HG03139 (cell line): ENCODE measurements at regions not wholly inside any gene's neighbourhood (a gene's known extent, or its start where the extent isn't known, plus 50 kb on each side); places are given as distances from the start of the nearest gene placed in this dataset.

Experiments
- ATAC-seq: cut with Tn5 transposase; IDR thresholded peaks from one replicate; pipeline ENCODE4 v1.9.1; 2021; ENCODE audit not compliant: unreplicated experiment

GRCh38 chr12:92468358-92469020 is 234.3 kb upstream of the PLEKHG7 start:
- ATAC-seq, result no peak

GRCh38 chr12:92467886-92468285 is 234.9 kb upstream of the PLEKHG7 start:
- no peak for ATAC-seq

GRCh38 chr12:92466391-92467305 is 236.1 kb upstream of the PLEKHG7 start:
- peak; percentile 32 for ATAC-seq

DNA sequence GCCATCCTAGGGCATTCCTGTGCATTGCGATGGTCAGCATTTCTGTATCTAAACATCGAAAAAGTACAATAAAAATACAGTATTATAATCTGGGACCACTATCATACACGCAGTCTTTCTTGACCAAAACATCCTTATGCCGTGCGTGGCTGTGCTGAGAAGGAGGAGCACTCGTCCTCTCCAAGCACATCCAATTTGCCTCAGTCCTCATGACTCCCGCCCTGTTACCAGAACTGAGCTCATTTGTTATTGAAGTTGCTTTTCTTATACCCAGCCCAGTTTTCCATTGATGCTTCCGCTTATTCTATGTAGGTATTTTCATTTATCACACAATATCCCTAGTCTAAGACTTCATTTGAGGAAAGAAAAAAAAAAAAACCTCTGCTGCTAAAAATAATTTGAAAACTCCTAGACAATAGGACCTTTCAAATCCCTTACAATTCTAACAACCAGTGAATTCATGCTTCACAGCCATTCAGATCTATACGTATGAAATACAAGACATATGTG is 236.9 kb upstream of the PLEKHG7 start:
- no peak for ATAC-seq

- no peak for ATAC-seq
Observed at GRCh38 chr12:92464911-92465310, 237.9 kb upstream of the PLEKHG7 start.

DNA sequence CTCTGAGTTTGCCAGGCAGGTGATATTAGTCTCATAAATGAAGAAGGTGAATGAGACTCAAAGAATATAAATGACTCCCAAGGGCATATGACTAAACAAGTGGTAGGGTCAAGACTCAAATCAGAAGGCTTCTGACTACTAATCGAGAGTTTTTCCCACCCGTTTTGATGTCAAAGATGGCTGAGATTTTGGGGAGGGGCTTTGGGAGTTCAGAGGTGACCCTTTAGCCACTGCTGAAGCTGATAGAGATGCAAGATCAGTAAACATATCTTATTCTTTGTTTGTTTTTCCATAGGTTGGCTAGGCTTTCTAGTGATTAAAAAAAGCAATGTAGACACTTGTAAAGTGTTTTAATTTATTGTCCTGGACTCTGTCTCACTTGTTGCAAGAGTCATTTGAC is 239.6 kb upstream of the PLEKHG7 start:
- no peak for ATAC-seq

DNA sequence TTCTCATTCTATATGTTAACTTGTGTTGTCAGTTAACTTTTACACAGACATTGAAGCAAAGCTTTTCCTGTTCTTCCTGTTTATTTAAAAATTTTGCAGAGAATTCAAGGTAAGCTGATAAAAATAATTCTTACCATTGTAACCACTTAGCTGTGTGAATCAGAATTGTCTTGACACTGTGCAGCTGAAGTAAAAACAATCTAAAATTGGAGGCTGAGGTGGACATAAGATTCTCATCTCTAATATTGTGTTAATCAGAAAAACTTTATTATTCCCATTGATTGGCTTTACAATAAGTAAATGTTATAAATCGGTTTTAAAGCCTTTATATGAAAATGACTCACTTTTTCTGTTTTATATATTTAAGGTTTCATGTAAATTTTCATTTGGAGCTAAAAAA is 240.3 kb upstream of the PLEKHG7 start:
- no peak for ATAC-seq

- peak; percentile 65 for ATAC-seq
Observed at GRCh38 chr12:92462049-92462448, 240.7 kb upstream of the PLEKHG7 start.

GRCh38 chr12:92459850-92460249 is 242.9 kb upstream of the PLEKHG7 start:
- ATAC-seq, result no peak

DNA sequence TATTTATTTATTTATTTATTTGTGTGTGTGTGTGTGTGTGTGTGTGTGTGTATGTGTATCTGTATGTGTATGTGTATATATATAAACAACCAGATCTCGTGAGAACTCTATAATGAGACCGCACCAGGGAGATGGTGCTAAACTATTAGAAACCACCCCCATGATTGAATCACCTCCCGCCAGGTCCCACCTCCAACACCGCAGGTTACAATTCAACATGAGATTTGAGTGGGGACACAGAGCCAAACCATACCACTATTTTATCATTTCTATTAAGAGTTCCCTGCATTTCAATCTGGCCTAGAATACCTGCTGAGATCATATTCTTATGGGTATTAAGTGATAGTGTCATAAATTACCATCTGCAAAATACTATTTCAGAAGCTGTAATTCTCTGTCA is 243.8 kb upstream of the PLEKHG7 start:
- ATAC-seq, result no peak

DNA sequence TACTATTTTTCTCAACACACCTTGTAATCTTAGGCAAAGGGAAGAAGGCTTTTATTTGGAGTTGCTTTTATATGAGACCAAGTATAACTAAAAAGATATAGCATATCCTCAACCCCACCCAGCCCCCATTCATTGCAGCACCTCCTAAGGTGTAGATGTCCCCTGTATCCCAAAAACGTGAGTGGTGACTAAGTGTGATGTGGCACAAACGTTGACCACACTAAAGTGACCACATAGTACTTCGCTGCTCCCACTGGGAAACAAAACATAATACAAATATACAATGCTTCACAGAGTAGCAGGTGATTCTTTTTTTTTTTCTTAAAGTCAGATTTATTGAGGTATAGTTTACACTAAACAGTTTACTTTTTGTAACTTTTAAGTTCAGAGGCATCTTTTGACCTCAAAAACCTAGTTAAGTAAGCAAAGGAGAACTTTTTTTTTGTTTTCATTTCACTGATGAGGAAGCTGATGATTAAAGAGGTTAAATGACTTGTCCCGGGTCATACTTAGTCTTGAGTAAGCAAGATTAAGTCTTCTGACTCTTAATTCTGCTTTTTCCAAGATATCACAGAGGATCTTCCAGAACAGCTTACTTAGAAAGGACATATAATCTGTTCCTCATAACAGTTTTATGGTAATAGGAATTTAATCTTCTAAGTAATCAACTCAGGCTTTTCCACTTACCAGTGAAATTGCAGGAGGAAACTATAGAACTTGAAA is 245.2 kb upstream of the PLEKHG7 start:
- ATAC-seq, result no peak

GRCh38 chr12:92452763-92453162 is 250.0 kb upstream of the PLEKHG7 start:
- ATAC-seq, result no peak

DNA sequence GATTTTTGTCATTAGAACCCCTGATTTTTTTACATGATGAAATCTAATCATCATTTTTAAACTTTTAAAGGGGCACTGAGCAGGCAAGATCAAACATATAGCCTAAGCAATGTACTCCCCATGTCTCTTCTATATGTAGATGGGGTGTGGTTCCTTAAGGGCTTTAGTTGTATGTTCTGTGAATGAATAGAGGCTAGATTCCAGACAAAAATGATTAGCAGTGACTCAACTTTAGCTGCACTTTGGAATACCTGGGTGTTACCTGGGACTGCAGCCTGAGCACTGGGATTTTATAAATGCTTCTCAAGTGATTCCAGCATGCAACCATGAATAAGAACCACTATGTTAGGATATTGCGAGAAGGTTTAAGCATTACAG is 256.7 kb upstream of the PLEKHG7 start:
- ATAC-seq, result no peak

GRCh38 chr12:92445253-92446082 is 257.3 kb upstream of the PLEKHG7 start:
- ATAC-seq, result peak; percentile 77

GRCh38 chr12:92444763-92445162 is 258.0 kb upstream of the PLEKHG7 start:
- peak; percentile 25 for ATAC-seq

GRCh38 chr12:92442782-92443181 is 260.0 kb upstream of the PLEKHG7 start:
- no peak for ATAC-seq

- ATAC-seq, result no peak
Observed at GRCh38 chr12:92440072-92440471, 262.7 kb upstream of the PLEKHG7 start.

DNA sequence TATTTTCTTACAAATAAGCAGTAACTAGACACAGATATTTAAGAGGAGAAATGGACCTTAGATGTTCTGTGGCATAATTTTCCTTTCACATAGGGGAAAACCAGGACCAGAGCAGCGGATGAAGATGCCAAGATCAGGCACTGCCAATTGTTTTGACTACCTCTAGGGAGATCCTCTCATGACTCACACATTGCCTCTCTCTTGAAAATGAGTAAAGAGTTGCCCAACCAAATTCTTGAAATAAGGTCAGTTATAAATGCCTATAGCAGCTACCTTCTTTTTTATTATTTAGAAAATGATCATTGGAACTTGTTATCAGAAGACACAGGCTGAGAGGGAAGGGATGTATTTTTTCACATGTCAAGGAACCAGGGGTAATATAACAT is 263.4 kb upstream of the PLEKHG7 start:
- no peak for ATAC-seq

DNA sequence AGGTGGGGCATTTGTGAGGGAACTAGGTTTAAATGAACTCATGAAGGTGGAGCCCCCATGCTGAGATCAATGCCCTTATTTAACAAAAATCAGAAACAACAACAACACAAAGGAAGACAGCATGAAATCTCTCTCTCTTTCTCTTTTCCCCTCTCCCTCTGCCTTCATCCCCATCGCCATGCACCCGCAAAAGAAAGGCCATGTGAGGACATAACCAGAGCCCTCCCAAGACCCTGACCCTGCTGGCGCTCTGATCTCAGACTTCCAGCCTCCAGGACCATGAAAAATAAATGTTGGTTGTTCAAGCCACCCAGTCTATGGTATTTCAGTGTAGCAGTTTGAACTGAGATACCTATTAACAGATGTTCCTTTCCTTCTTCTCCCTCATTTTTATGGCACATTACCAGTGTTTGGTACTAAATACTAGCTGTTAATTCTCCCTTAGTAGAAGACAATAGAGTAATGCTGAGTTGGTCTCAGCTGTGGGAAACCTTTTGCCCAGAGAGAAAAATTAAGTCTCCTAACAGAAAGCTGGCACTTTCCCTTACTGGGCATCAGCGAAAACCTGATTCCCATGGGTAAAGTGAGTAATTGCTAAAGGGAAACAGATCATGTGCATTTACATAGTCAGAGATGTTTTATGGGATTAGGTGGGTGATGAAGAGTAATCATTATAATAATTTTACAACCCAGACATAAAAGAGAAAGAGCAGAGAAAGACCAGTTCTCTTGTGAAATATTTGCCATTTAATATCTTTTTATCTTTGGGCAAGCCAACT is 264.0 kb upstream of the PLEKHG7 start:
- no peak for ATAC-seq

DNA sequence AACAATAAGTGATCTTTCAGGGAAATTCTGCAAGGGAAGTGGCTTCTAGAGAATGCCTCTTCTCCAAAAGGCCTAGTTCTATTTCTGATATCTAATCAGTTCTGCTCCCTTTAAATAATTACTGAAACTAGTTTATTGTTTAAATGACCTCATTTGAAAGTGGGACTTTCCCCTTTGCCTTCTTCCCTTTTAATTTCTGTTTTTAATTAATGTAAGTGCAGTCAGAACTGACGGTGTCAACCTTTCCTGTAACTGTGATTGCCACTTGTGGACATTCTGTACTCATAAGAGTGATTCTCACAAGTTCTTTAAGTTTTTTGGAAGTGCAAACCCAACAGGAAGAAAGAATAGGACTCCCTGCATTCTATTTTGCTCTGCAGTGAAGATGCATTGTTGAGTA is 265.3 kb upstream of the PLEKHG7 start:
- no peak for ATAC-seq
